Right renal cortex interstitium (tissue), 3 donors: ENCODE measurements at regions not wholly inside any gene's neighbourhood (a gene's known extent, or its start where the extent isn't known, plus 50 kb on each side); places are given as distances from the start of the nearest gene placed in this dataset.

Source experiments
- DNase-seq, 3 donors: peaks; one replicate each; pipeline ENCODE4 v3.0.0-alpha.2; 2013; ENCODE audit warnings: low read depth in 3 of 3, low spot score in 2 of 3

DNA sequence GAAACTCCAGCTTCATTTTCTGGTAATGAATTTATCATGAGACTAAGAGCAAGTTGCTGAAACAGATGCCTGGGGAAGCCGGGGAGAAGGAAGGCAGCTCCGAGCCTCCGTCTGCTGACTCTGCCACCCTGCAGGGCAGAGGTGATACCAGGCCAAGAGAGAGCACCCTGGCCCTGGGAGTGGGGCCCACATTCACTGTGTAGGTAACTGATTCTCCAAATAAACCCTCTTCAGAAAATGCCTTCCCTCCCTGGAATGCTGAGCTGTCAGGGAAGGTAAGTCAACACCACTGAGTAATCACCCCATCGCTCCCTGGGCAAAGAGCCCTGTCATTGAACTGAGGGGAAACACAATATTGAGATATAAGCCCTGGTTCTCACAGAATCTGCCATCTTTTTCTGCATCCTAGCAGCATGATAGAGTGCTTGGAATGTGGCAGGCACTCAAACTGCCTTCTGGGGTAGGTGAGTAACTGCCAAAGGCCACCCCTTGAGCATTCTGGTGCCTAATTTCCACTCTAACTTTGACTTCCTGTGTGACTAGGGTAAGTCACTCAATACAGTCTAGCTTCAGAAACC, 147.6 kb downstream of the SPATA19 start:
- DNase-seq, result no peak

DNA sequence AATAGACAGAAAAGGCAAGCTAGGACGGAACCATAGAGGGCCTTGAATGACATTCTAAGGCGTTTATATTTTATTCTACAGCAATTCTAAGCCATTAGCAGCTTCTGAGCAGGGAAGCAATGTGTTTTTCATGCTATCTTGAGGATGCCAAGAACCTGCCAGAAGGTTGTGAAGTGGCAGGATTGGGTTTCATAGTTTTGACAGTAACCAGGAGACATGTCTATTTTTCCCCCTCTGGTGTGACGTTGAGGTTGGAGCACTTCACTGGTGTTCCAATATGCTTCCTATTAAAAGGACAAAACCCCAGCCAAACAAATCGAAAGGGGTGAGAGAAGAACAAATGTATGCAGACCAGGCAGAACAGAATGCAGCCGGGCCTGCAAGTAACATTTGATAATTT, 148.2 kb downstream of the SPATA19 start:
- DNase-seq, result no peak

- no peak for DNase-seq
These were observed 149.9 kb downstream of the SPATA19 start for GRCh38 chr11:133695387-133695786.

- DNase-seq, result no peak
These were observed 150.6 kb downstream of the SPATA19 start for GRCh38 chr11:133694701-133695100.

DNA sequence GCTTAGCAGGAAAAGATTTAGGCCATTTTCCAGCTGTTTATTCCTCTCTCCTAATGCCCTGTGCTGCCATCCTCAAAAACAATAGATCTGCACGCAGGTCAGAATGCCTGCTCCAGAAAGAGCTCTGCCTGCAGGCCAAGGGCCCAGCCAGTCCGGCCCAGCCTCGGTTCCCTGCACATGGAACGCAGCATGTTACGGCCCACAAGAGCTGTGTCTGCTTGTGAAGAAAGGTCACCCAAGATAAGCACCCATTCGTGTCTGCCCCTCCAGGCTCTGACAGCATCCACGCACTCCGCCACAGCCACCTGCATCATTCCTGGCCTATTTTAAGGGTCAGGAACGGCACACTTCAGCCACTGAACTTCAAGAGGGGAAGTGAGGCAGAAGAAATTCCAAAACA, 152.2 kb downstream of the SPATA19 start:
- DNase-seq, result no peak

GRCh38 chr11:133692126-133692934, 153.0 kb downstream of the SPATA19 start:
- no peak for DNase-seq

GRCh38 chr11:133687781-133688180, 155.5 kb upstream of the OPCML start:
- no peak for DNase-seq

DNA sequence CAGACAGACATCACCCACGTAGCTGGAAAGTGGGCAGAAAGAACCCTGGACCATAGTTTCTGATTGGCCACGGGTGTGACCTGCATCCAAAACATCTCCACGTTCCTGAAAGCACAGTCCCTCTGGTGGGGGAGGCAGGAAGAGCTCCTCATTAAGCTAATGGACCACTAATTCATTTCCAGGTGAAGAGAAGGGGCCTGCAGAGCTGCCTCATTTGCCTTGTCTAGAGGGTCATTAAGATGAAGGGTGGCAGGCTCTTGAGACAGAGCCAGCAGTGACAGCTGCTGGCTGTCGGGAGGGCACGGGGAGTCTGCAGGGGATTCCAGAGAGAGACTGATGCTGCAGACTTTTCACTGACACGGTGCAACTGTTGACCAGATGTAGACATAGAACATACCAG, 149.6 kb upstream of the OPCML start:
- peak; percentile 5 to 21 (median 21) for DNase-seq

GRCh38 chr11:133679896-133680295, 147.6 kb upstream of the OPCML start:
- no peak for DNase-seq

DNA sequence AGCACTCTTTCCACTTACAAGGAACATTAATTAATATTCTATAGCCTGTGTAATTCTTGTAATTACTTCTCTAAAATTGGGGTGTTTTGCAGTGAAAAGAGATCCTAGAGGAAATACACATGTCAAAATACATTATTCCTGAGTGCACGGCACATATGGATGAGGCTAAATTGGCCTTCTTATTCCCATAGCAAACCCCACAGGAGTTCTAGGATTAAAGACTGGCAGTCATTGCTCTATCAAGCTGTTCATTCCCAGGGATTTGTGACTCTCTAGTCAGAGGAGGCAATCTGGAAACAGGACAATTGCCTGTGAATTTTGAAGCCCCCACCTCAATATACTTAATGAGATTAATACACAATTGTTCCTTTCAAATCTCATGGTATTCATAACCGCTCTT, 145.9 kb upstream of the OPCML start:
- no peak for DNase-seq

DNA sequence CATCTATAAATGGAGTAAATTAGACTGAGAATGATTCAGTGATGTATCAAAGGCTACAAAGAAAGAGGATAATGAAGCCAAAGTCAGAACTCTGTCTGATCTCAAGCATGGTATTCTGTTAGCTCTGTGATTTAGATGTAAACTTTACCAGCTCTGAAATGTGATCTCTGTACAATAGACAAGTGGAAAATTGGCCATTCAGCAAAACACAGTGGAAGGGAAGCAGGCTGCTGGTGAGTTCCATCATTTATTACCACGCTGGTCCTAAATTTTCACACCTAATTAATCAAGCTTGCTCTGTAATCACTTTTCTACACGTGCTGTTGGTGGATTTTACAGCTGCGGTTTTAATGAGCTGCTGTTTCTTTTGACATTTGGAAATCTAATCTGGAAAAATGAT, 145.1 kb upstream of the OPCML start:
- DNase-seq, result no peak

DNA sequence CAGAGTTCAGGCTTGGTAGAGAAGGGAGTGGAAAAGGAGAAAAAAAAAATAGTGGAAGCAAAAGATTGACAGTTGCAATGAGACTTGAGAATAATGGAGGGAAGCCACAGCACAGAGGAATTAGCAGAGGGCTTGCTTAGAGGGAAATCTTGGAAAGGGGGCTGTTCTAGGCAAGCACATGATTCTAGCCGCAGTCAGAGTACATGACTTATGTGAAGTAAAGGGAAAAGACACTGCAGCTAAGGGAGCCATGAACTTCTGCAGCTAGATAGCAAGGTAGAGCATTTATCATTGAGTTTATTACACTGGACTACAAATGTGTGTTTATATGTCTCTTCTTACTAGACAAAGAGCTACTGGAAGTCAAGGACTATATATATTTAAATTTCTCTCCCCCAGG, 144.0 kb upstream of the OPCML start:
- DNase-seq, result no peak

DNA sequence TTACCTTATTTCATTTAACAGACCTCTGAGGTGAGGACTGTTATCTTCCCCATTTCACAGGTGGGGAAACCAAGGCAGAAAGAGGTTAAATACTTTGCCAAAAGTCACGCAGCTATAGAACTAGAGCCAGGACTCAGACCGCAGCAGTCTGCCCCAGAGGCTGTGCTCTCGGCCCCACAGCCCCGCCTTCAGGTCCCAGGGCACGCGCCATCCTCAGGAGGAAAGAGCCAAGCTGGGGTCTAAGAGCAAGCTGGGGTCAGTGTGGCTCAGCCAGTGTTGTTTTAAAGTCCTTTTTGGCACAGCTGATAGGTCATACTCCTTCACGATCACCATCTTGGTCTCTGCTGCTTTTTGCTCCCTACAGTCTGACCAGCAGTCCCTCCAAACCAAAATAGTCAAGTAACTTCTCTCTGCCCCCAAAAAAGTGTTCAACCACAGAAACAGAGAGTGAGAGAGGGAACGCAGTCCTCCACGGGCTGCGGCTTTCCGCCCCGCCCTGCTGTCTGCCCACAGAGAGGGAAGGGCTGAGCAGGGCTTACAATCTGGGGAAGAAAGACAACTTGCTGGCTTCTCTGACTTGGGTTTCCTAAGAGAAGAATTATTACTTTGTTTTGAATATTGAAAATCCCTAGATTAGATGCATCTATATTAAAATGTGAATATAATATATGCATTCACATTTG, 137.2 kb upstream of the OPCML start:
- DNase-seq, result no peak

- DNase-seq, result no peak
These were observed 131.1 kb upstream of the OPCML start for GRCh38 chr11:133663135-133663985.

DNA sequence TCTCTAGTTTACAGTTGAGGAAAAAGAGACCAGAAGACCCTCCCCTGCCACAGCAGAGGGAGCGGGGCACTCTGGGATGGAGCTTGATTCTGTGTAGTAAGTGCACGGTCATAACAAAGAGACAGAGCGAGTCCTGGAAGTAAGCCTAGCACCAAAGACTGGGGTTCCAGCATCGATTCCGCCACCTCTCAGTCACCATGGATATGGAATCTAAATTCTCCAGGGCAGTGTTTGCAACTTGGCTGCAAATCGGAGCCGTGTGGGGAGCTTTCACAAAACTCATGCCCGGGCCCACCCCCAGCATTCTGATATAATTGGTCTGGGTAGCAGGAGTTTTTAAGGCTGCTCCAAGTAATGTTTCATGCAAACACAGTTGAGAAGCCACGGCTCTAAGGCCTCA, 129.5 kb upstream of the OPCML start:
- no peak for DNase-seq

- DNase-seq, result no peak
These were observed 127.9 kb upstream of the OPCML start for GRCh38 chr11:133660202-133660568.

DNA sequence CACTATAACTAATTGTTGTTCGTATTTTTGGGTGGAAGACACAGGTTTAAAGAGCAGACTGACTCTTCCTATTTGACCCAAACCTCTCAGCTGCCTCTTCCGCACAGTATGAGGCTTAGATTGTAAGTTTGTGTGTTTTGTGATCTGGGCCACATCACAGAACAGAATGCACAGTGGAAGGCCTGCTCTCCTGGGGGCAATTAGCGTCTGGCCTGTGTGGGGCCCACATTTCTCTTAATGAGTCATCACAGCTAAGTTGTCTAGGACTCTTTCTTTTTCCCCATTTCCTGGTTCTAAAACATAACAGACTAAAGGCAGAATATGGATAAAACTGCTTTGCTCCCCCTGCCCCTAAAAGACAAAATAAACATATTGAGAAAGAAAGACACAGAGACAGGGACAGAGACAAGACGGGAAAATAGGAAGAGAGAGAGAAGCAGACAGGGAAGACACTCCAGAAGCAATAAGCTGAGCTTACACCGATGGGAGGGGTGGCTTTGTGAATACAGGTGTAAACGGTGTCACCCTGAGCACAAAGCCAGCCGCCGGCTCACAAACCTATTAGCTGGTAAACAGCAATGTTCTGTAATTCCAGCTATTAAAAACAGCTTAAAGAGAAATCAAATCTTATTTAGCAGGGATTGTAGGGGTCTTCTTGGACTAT, 127.4 kb upstream of the OPCML start:
- no peak for DNase-seq

GRCh38 chr11:133657054-133657453, 124.8 kb upstream of the OPCML start:
- no peak for DNase-seq

- DNase-seq, result no peak
These were observed 123.9 kb upstream of the OPCML start for GRCh38 chr11:133656082-133656635.

GRCh38 chr11:133654630-133655212, 122.4 kb upstream of the OPCML start:
- no peak for DNase-seq
